ENCODE measurements at regions not wholly inside any gene's neighbourhood (a gene's known extent, or its start where the extent isn't known, plus 50 kb on each side); places are given as distances from the start of the nearest gene placed in this dataset.

GRCh38 chr9:113705306-113705927 is 170.7 kb upstream of the ZNF618 start:
- TF ChIP-seq POLR2AphosphoS5 (IDR thresholded peaks at IDR 0.05) (no peak), SMC3 (conservative IDR thresholded peaks at IDR 0.05; ENCODE audit: poor library complexity) (no peak), MXI1 (conservative IDR thresholded peaks at IDR 0.05; ENCODE audit: poor library complexity, severe bottlenecking) (no peak), CTCF (IDR thresholded peaks at IDR 0.05; ENCODE audit: poor library complexity, severe bottlenecking) (no peak), REST (IDR thresholded peaks at IDR 0.05; ENCODE audit: borderline replicate concordance) (no peak), RAD21 (conservative IDR thresholded peaks at IDR 0.05) (no peak), EP300 (conservative IDR thresholded peaks at IDR 0.05; ENCODE audit: poor library complexity, severe bottlenecking) (no peak)

All from neural cell (in vitro differentiated cells).